NCI-H345 (cell line): ENCODE measurements at regions not wholly inside any gene's neighbourhood (a gene's known extent, or its start where the extent isn't known, plus 50 kb on each side); places are given as distances from the start of the nearest gene placed in this dataset.
A peak's percentile ranks its signal among the peaks of the same experiment; 100 is the strongest.

Experiments
- DNase-seq: peaks from one replicate; lab custom pipeline; 2025; lab: John Stamatoyannopoulos, UW

- no peak for DNase-seq
Observed at GRCh38 chr7:106775975-106776607, 89.0 kb upstream of the PIK3CG start.

DNA sequence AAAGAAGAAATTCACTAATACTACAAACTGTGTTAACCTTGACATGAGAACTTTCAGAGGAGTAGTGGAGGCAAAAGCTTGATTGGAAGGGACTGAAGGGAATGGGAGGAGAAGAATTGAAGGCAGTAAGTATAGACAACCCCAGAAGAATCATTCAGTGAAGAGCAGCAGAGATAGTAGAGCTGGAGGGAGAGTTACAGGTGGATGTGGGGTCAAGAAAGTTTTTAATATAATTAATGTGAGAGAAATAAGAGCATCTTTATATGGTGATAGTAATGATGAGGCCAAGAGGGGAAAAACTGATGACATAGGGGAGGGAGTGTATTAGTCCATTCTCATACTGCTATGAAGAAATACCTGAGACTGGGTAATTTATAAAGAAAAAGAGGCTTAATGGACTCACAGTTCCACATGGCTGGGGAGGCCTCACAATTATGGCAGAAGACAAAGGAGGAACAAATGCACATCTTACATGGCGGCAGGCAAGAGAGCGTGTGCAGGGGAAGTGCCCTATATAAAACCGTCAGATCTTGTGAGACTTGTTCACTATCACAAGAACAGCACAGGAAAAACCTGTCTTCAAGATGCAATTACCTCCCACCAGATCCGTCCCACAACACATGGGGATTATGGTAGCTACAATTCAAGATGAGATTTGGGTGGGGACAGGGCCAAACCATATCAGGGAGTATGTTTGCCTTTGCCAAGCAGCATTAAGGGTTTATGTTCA, 88.3 kb upstream of the PIK3CG start:
- no peak for DNase-seq

DNA sequence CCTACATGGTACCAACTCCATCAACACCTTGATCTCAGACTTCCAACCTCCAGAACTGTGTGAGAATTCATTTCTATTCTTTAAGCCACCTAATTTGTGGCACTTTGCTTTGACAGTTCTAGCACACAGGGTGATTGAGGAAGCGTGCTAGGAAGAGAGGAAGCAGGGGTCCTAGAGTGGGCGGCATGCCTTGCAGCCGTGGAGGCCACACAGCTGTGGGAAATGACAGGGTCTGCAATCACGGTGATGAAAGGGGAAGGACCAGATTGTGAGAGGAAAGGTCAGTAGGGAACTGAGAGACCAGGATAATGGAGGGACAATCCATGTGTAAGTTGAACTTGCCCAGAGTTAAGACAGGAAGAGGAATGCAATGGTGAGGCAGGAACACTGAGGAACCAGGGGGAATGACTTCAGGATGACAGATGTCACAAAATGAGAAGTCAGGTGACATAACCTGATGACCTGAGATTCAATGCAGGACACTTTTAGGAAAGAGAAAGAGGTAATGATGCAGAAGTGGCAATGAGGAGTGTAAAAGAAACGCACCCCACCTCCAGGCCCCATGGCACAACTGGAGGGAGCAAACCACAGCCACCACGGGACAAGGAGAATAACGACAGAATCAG, 87.3 kb upstream of the PIK3CG start:
- no peak for DNase-seq

DNA sequence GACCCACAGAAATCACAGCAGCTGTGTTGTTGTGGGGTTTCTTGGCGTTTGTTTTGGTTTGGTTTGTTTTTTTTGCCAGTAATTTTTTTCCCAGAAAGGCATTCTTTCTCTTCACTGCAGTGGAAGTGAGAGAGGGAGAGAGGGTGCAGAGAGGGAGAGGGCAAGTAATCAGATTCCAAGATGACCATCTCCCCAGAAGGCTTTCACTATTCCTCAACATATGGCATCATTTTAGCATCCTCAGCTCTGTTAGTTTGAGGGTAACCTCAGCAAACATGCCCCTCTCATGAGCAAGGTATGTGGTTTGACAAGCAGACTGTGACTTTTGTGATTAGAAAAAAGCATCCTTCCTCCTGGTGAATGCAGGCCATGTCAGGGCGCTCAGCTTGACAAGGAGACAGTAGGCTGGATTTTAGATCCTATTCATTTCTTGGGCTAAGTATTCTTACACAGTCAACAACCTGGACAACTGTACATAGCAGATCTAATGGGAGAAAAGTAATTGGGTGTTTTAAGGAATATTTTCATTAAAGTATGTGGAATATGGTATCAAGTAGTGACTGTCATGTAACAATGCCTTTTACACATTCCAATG, 86.3 kb upstream of the PIK3CG start:
- DNase-seq = no peak

GRCh38 chr7:106779877-106780276, 85.2 kb upstream of the PIK3CG start:
- DNase-seq = no peak

GRCh38 chr7:106781007-106781406, 84.1 kb upstream of the PIK3CG start:
- no peak for DNase-seq

- no peak for DNase-seq
Observed at GRCh38 chr7:106781828-106782544, 83.1 kb upstream of the PIK3CG start.

DNA sequence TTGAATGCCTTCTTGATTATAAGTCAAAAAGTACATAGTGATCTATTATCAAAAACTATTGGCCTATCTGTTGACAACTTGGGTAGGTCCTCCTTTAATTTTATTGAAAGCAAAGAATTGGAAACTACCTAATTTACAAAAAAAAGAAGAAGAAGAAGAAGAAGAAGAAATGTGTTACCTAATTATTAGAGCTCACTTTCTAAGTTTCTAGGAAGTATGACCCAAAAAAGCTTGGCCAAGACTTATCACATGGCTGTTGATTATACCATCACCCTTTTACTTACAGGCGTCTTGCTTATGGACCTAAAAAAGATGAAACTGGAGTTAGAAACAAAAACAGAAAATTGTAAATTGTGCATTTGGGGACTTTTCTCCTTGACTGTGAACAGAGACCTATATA, 81.8 kb upstream of the PIK3CG start:
- DNase-seq = no peak

GRCh38 chr7:106788637-106789036, 76.4 kb upstream of the PIK3CG start:
- DNase-seq = no peak

GRCh38 chr7:106791526-106791925, 73.6 kb upstream of the PIK3CG start:
- no peak for DNase-seq

GRCh38 chr7:106792233-106792926, 72.7 kb upstream of the PIK3CG start:
- no peak for DNase-seq

GRCh38 chr7:106793015-106793975, 71.8 kb upstream of the PIK3CG start:
- DNase-seq = peak; percentile 50

DNA sequence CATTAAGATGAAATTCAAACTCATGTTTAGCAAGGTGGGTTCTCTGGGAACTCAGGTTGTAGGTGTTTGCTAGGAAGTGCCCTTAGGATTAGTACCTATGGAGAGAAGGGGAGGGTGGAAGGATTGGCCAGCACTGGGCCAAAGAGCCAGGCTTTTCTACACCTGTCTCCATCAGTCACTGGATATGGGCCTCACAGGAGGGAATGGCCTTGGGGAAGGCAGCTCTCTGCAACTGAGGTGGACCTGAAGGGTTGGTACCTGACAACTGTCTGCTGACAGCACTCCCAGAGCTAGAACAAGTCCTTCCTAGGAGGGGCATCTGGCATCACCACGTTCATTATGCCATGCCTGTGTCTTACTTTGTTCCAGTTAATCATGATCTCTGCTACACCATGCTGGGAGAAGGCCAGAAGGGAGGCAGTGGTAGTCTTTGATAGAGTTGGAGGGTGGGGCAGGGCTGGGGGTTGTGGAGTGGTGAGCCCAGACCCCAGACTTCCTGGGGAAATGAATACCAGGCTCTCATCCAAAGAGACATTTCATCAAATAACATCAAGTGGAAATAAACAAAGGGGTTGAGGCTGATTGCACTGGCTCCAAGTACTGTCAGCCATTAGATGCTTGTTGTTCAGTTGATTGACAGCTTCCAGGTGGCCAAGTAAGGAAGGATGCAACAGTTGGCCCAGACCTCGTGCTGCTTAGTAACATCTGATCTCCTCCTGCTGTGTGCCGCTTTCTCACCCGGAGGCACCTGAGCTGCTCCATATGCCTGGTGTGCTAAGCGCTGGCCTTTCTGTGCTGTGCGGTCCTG, 70.6 kb upstream of the PIK3CG start:
- no peak for DNase-seq

DNA sequence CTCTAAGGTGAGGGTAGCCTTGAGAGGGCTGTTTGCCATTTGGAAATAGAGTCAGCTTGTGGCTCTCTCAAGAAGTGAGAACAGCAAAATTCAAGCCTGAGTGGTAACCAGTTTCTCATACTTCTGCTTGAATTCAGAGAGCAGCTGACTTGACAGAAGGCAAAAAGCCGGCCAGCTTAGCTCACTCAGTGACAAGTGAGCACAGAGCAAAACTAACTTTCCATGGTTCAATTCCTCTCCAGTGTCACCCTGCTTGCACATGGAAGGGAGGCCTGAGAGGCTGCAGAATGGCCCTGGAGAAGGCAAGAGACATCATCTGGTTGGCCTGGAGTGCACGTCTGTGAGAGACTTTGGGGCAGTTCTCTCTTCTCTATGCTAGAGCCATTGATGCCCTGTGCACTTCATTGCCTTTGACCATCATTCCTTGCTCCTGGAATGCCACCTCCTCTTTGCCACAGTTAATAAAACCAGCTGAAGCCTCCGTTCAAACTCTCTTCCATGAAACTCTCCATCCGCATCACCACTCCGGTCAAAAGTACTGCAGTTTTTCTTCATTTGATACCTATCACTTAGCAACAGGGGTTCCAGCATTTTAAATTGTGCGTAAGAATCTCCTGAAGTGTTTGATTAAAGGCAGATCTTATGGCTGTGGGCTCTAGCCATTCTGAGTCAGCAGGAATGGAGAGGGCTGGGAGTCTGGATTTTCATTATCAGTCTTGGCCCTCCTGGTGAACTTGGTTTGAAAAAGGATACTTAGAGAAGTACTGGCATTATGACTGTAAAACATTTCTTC, 69.8 kb upstream of the PIK3CG start:
- no peak for DNase-seq

GRCh38 chr7:106795877-106796231, 69.2 kb upstream of the PIK3CG start:
- DNase-seq = no peak

- DNase-seq = no peak
Observed at GRCh38 chr7:106797937-106798336, 67.1 kb upstream of the PIK3CG start.

DNA sequence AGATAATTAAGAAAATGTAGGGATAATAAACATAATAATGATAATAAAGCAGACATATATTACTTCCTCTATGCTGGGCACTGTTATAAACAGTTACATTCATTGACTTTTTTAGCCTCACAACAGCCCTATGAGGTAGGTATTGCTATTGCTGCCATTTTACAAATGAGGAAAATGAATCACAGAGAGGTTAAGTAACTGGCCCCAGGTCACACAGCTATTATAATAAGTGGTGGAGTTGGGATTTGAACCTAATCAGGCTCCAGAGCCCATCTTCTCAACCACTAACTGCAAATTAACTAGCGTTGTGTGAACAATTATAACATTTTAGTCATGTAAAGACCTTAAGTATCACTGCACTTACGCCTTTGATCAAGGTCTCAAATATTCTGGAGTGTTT, 62.5 kb upstream of the PIK3CG start:
- no peak for DNase-seq

- DNase-seq = no peak
Observed at GRCh38 chr7:106806556-106806955, 58.5 kb upstream of the PIK3CG start.

- DNase-seq = peak; percentile 45
Observed at GRCh38 chr7:106807474-106807873, 57.6 kb upstream of the PIK3CG start.
